HCT116 (cell line): ENCODE measurements at regions not wholly inside any gene's neighbourhood (a gene's known extent, or its start where the extent isn't known, plus 50 kb on each side); places are given as distances from the start of the nearest gene placed in this dataset.

Experiments used
- ATAC-seq: fragments of 200-7000 bp; cut with Tn5 transposase; 2 replicates; pipeline ENCODE4 v1.9.1; 2020; ENCODE audit warnings: mild to moderate bottlenecking, moderate library complexity
- BruUV-seq: library from RNA; stranded (reverse); fragments of 400-500 nt; replicated peaks from 2 replicates; lab custom pipeline; 2021; lab: Mats Ljungman, UMichigan
- CTCF ChIA-PET: fragments of 300-600 bp; sonication (Branson Sonifier 250); formaldehyde crosslinking; loops from one replicate; lab custom pipeline; 2021; ENCODE audit warnings: antibody characterized with exemption; lab: Charles Lee
- POLR2A ChIA-PET: fragments of 300-600, 350-600 bp; sonication (Branson Sonifier 250); formaldehyde crosslinking; loops from one replicate; lab custom pipeline; 2021; ENCODE audit warnings: antibody characterized with exemption; lab: Charles Lee
- RAD21 ChIA-PET, 2 experiments: fragments of 300-600 bp; sonication (Branson Sonifier 250); formaldehyde crosslinking; loops; one replicate each; lab custom pipeline; 2023; ENCODE audit warnings: low total read pairs in 2 of 2; ENCODE audit not compliant: uncharacterized antibody in 2 of 2, unreplicated experiment in 2 of 2, low non-redundant PET in 1 of 2; lab: Charles Lee
- DNase-seq: peaks from one replicate; pipeline ENCODE4 v3.0.0-alpha.2; 2010; ENCODE audit warnings: low read depth, low spot score
- H2AFZ ChIP-seq: fragments of 200-600 bp; shearing (Covaris generic), sonication (generic); 2 replicates; pipeline ENCODE4 v1.6.1; 2017; ENCODE audit warnings: low read depth, mixed run types, mixed read lengths, antibody characterized with exemption, low read length; ENCODE audit not compliant: poor library complexity, severe bottlenecking
- H3K27ac ChIP-seq: 2 replicates; pipeline ENCODE4 v1.5.1; 2012; ENCODE audit warnings: low read depth, low read length
- H3K27me3 ChIP-seq: fragments of 200-600 bp; sonication (generic); 2 replicates; pipeline ENCODE4 v1.6.1; 2016; ENCODE audit warnings: mixed run types, low read length, mixed read lengths; ENCODE audit not compliant: insufficient read depth
- H3K36me3 ChIP-seq, 2 experiments: fragments of 200-500 bp in 1 of 2; fragments of 200-600 bp in 1 of 2; sonication (Bioruptor generic) in 1 of 2; sonication (generic) in 1 of 2; 2 replicates each; pipeline versions ENCODE4 v1.5.1 to v1.6.1; 2014 to 2016; ENCODE audit warnings: low read length in 2 of 2, inconsistent platforms in 1 of 2, mixed read lengths in 1 of 2, mixed run types in 1 of 2; ENCODE audit not compliant: insufficient read depth in 2 of 2, control insufficient read depth in 1 of 2
- H3K4me1 ChIP-seq, 2 experiments: fragments of 200-600 bp in 1 of 2; sonication (generic) in 1 of 2; 2 replicates each; pipeline versions ENCODE4 v1.5.1 to v1.6.1; 2012 to 2017; ENCODE audit warnings: low read length in 2 of 2, inconsistent platforms in 1 of 2, mild to moderate bottlenecking in 1 of 2, mixed read lengths in 1 of 2, mixed run types in 1 of 2, moderate library complexity in 1 of 2; ENCODE audit not compliant: insufficient read depth in 2 of 2, control insufficient read depth in 1 of 2
- H3K4me2 ChIP-seq: fragments of 200-600 bp; sonication (generic); 2 replicates; pipeline ENCODE4 v1.6.1; 2017; ENCODE audit warnings: mixed run types, low read length, mixed read lengths
- H3K4me3 ChIP-seq, 2 experiments: fragments of 200-600 bp in 1 of 2; sonication (generic) in 1 of 2; replicated peaks in 1 of 2; 2 replicates each; pipeline ENCODE4 v1.5.1; 2011 to 2016; ENCODE audit warnings: low read length in 2 of 2, control low read depth in 1 of 2, low read depth in 1 of 2, mild to moderate bottlenecking in 1 of 2, mixed read lengths in 1 of 2, mixed run types in 1 of 2
- H3K79me2 ChIP-seq: fragments of 200-600 bp; sonication (generic); 2 replicates; pipeline ENCODE4 v1.6.1; 2017; ENCODE audit warnings: mild to moderate bottlenecking, mixed run types, low read length, moderate library complexity, mixed read lengths; ENCODE audit not compliant: insufficient read depth
- H3K9ac ChIP-seq: fragments of 200-600 bp; sonication (generic); 2 replicates; pipeline ENCODE4 v1.6.1; 2016; ENCODE audit warnings: low read length, mixed read lengths
- H3K9me2 ChIP-seq: fragments of 200-600 bp; sonication (generic), shearing (Covaris generic); 2 replicates; pipeline ENCODE4 v1.6.1; 2017; ENCODE audit warnings: mixed run types, mild to moderate bottlenecking, moderate library complexity; ENCODE audit not compliant: insufficient read depth
- H3K9me3 ChIP-seq, 2 experiments: fragments of 200-500 bp in 1 of 2; fragments of 200-600 bp in 1 of 2; sonication (Bioruptor generic) in 1 of 2; sonication (generic) in 1 of 2; 2 replicates each; pipeline ENCODE4 v1.6.1; 2014 to 2017; ENCODE audit warnings: low read length in 2 of 2, mixed read lengths in 2 of 2, inconsistent platforms in 1 of 2, low read depth in 1 of 2, mild to moderate bottlenecking in 1 of 2, mixed run types in 1 of 2, moderate library complexity in 1 of 2; ENCODE audit not compliant: control insufficient read depth in 1 of 2, insufficient read depth in 1 of 2
- H4K20me1 ChIP-seq: fragments of 200-600 bp; sonication (generic), shearing (Covaris generic); 2 replicates; pipeline ENCODE4 v1.6.1; 2017; ENCODE audit warnings: mixed run types, mild to moderate bottlenecking, moderate library complexity; ENCODE audit not compliant: insufficient read depth
- EGR1 ChIP-seq: IDR thresholded peaks from 2 replicates; pipeline ENCODE4 v1.6.1; 2012; ENCODE audit warnings: low read depth
- EZH2 ChIP-seq: fragments of 200-600 bp; sonication (generic); IDR thresholded peaks from 2 replicates; pipeline ENCODE4 v1.6.1; 2017; ENCODE audit warnings: antibody characterized with exemption, mixed run types
- JUND ChIP-seq: IDR thresholded peaks from 2 replicates; pipeline ENCODE4 v1.6.1; 2012
- POLR2AphosphoS5 ChIP-seq: IDR thresholded peaks from 2 replicates; pipeline ENCODE4 v1.6.1; 2011; ENCODE audit warnings: mild to moderate bottlenecking, low read depth, low read length, moderate library complexity
- RAD21 ChIP-seq: IDR thresholded peaks from 2 replicates; pipeline ENCODE4 v1.6.1; 2012; ENCODE audit warnings: low read depth, mild to moderate bottlenecking
- SIN3A ChIP-seq: IDR thresholded peaks from 2 replicates; pipeline ENCODE4 v1.6.1; 2012; ENCODE audit warnings: low read depth
- SP1 ChIP-seq: IDR thresholded peaks from 2 replicates; pipeline ENCODE4 v1.6.1; 2012; ENCODE audit warnings: low read depth
- YY1 ChIP-seq: IDR thresholded peaks from 2 replicates; pipeline ENCODE4 v1.6.1; 2011; ENCODE audit warnings: low read length, low read depth, moderate library complexity, mild to moderate bottlenecking; ENCODE audit not compliant: insufficient replicate concordance; ENCODE audit errors: extremely low read depth
- ZFX ChIP-seq: fragments of 450-650 bp; IDR thresholded peaks from 2 replicates; pipeline ENCODE4 v1.6.1; 2017
- intact Hi-C: fragments of 100-400 bp; cut with micrococcal nuclease; formaldehyde crosslinking; loops from 2 replicates; pipeline ENCODE4 v1.10.0; 2022
- TF ChIP-seq, protein P1 (sequence below): IDR thresholded peaks from 2 replicates; pipeline ENCODE4 v1.6.1; 2011; ENCODE audit warnings: mild to moderate bottlenecking, low read length, moderate library complexity; ENCODE audit not compliant: insufficient replicate concordance; ENCODE audit errors: extremely low read depth
- TF ChIP-seq, protein P2 (sequence below): IDR thresholded peaks from 2 replicates; pipeline ENCODE4 v1.6.1; 2012; ENCODE audit warnings: low read depth
- TF ChIP-seq, protein P3 (sequence below), 3 experiments: fragments of 200-600 bp in 1 of 3; sonication (generic) in 1 of 3; IDR thresholded peaks in 2 of 3; conservative IDR thresholded peaks in 1 of 3; 2 replicates each; pipeline ENCODE4 v1.5.1; 2012 to 2017; ENCODE audit warnings: low read depth in 2 of 3, low read length in 2 of 3, antibody characterized with exemption in 1 of 3, borderline replicate concordance in 1 of 3, control low read depth in 1 of 3, mild to moderate bottlenecking in 1 of 3, mixed read lengths in 1 of 3, mixed run types in 1 of 3, moderate library complexity in 1 of 3; ENCODE audit not compliant: insufficient read depth in 1 of 3

DNA sequence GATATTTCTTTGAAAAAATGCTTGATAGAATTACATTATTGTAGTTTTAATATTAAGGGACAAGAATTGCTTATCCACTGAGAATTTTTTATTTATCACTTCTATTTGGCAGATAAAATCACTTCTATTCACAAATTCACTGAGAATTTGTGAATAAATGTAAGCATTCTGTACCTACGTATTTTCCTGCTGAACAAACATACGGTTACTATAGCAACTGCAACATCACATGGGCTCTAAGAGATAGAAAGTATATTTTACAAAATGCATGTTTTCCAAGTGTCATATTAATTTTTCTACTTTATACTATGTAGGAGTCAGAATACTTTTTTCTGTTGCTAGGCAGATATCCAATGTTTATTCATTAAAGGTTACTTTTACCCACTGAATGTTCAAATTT lies 166.2 kb downstream of the ZIC1 start:
- ChIA-PET POLR2A (no interaction called here), RAD21 (no interaction called here), CTCF (no interaction called here)
- no peak overlapping the region for H3K27ac ChIP-seq
- H3K9ac ChIP-seq, result no peak overlapping the region
- ATAC-seq (no peak), DNase-seq (no peak)
- H3K9me2 ChIP-seq, result no peaks in the 10 kb centered on the region
- no peaks in the 10 kb centered on the region for H3K36me3 ChIP-seq
- no peak overlapping the region for H3K4me3 ChIP-seq
- H2AFZ ChIP-seq, result no peak overlapping the region
- H3K9me3 ChIP-seq, result no peaks in the 10 kb centered on the region
- H4K20me1 ChIP-seq, result no peaks in the 10 kb centered on the region
- H3K27me3 ChIP-seq, result no peaks in the 10 kb centered on the region
- H3K4me2 ChIP-seq, result no peak overlapping the region
- BruUV-seq, result no TSS peak
- intact Hi-C loops, result no loop called here
- no peaks in the 10 kb centered on the region for H3K4me1 ChIP-seq
- H3K79me2 ChIP-seq, result no peaks in the 10 kb centered on the region
- TF ChIP-seq JUND (no peak), EGR1 (no peak), POLR2AphosphoS5 (no peak), RAD21 (no peak), EZH2 (no peak), YY1 (no peak), ZFX (no peak), SP1 (no peak)
- TF ChIP-seq, protein P1, sequence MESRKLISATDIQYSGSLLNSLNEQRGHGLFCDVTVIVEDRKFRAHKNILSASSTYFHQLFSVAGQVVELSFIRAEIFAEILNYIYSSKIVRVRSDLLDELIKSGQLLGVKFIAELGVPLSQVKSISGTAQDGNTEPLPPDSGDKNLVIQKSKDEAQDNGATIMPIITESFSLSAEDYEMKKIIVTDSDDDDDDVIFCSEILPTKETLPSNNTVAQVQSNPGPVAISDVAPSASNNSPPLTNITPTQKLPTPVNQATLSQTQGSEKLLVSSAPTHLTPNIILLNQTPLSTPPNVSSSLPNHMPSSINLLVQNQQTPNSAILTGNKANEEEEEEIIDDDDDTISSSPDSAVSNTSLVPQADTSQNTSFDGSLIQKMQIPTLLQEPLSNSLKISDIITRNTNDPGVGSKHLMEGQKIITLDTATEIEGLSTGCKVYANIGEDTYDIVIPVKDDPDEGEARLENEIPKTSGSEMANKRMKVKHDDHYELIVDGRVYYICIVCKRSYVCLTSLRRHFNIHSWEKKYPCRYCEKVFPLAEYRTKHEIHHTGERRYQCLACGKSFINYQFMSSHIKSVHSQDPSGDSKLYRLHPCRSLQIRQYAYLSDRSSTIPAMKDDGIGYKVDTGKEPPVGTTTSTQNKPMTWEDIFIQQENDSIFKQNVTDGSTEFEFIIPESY, result no peak

DNA sequence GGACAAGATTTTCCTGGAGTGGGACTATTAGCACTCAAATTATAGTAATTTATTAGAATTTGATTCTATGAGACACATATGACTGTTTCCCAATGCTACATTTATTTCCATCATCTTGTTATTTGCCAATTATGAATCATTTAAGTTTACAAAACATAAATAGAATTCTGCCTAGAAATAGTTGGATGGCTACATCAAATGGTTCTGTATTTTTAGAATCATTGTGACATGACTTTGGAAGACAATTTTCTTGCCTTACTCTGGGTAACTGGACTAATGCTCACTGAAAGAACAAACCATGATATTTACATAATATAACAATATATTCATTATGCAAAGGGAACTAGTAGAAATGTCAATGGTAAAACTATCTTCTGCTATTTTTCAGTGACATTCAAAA lies 173.5 kb downstream of the ZIC1 start:
- ChIA-PET CTCF (no interaction called here), RAD21 (no interaction called here), POLR2A (no interaction called here)
- Histone ChIP-seq H3K4me3 (no peak overlapping the region), H3K4me2 (no peak overlapping the region), H4K20me1 (no peaks in the 10 kb centered on the region), H3K27ac (no peak overlapping the region), H2AFZ (no peak overlapping the region), H3K9me3 (no peaks in the 10 kb centered on the region), H3K36me3 (no peaks in the 10 kb centered on the region), H3K9me2 (no peaks in the 10 kb centered on the region), H3K4me1 (no peaks in the 10 kb centered on the region), H3K27me3 (no peaks in the 10 kb centered on the region), H3K79me2 (no peaks in the 10 kb centered on the region), H3K9ac (no peak overlapping the region)
- DNase-seq (no peak), ATAC-seq (no peak)
- BruUV-seq, result no TSS peak
- intact Hi-C loops, result no loop called here
- TF ChIP-seq, protein P2, sequence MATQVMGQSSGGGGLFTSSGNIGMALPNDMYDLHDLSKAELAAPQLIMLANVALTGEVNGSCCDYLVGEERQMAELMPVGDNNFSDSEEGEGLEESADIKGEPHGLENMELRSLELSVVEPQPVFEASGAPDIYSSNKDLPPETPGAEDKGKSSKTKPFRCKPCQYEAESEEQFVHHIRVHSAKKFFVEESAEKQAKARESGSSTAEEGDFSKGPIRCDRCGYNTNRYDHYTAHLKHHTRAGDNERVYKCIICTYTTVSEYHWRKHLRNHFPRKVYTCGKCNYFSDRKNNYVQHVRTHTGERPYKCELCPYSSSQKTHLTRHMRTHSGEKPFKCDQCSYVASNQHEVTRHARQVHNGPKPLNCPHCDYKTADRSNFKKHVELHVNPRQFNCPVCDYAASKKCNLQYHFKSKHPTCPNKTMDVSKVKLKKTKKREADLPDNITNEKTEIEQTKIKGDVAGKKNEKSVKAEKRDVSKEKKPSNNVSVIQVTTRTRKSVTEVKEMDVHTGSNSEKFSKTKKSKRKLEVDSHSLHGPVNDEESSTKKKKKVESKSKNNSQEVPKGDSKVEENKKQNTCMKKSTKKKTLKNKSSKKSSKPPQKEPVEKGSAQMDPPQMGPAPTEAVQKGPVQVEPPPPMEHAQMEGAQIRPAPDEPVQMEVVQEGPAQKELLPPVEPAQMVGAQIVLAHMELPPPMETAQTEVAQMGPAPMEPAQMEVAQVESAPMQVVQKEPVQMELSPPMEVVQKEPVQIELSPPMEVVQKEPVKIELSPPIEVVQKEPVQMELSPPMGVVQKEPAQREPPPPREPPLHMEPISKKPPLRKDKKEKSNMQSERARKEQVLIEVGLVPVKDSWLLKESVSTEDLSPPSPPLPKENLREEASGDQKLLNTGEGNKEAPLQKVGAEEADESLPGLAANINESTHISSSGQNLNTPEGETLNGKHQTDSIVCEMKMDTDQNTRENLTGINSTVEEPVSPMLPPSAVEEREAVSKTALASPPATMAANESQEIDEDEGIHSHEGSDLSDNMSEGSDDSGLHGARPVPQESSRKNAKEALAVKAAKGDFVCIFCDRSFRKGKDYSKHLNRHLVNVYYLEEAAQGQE, result no peak
- TF ChIP-seq, protein P3, sequence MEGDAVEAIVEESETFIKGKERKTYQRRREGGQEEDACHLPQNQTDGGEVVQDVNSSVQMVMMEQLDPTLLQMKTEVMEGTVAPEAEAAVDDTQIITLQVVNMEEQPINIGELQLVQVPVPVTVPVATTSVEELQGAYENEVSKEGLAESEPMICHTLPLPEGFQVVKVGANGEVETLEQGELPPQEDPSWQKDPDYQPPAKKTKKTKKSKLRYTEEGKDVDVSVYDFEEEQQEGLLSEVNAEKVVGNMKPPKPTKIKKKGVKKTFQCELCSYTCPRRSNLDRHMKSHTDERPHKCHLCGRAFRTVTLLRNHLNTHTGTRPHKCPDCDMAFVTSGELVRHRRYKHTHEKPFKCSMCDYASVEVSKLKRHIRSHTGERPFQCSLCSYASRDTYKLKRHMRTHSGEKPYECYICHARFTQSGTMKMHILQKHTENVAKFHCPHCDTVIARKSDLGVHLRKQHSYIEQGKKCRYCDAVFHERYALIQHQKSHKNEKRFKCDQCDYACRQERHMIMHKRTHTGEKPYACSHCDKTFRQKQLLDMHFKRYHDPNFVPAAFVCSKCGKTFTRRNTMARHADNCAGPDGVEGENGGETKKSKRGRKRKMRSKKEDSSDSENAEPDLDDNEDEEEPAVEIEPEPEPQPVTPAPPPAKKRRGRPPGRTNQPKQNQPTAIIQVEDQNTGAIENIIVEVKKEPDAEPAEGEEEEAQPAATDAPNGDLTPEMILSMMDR (IDR thresholded peaks at IDR 0.05 in 2 of 3, conservative IDR thresholded peaks at IDR 0.05 in 1 of 3; ENCODE audit: borderline replicate concordance in 1 of 3, insufficient read depth in 1 of 3, low read depth in 2 of 3, low read length in 2 of 3), result no peak
- TF ChIP-seq SIN3A, result no peak
- TF ChIP-seq JUND, result no peak
